Fibroblast of lung (primary cell): ENCODE measurements at regions not wholly inside any gene's neighbourhood (a gene's known extent, or its start where the extent isn't known, plus 50 kb on each side); places are given as distances from the start of the nearest gene placed in this dataset.

Source experiments
- EZH2 ChIP-seq: IDR thresholded peaks from 2 replicates; pipeline ENCODE4 v1.5.1; 2012; ENCODE audit warnings: low read length, control low read depth, mild to moderate bottlenecking; ENCODE audit errors: missing control alignments
- TF ChIP-seq, protein P1 (sequence below), 2 donors: IDR thresholded peaks in 1 of 2; conservative IDR thresholded peaks in 1 of 2; 1 replicate in 1 of 2; 2 replicates in 1 of 2; pipeline ENCODE4 v1.5.1; 2011 to 2012; ENCODE audit warnings: low read length in 2 of 2, control low read depth in 1 of 2, inconsistent platforms in 1 of 2, low read depth in 1 of 2, mild to moderate bottlenecking in 1 of 2

DNA sequence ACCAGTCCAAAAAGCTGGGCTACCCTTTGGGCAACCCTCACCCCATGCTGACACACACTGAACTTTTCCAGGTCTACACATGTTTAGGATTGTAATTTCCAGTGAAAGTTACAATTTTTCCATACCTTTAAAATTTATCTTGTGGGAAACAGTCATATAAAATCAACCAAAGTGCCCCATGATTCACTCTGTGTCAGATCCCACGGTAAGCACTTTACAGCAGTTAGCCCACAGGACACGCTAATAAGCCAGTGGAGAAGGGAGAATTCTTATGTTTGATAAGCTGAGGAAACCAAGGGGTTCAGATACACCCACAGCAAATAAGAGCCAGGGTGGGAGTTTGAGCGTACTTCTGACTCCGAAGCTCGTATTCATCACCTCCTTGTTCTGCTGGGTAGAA lies 72.4 kb upstream of the TBL1X start:
- TF ChIP-seq EZH2: no peak
- TF ChIP-seq, protein P1, sequence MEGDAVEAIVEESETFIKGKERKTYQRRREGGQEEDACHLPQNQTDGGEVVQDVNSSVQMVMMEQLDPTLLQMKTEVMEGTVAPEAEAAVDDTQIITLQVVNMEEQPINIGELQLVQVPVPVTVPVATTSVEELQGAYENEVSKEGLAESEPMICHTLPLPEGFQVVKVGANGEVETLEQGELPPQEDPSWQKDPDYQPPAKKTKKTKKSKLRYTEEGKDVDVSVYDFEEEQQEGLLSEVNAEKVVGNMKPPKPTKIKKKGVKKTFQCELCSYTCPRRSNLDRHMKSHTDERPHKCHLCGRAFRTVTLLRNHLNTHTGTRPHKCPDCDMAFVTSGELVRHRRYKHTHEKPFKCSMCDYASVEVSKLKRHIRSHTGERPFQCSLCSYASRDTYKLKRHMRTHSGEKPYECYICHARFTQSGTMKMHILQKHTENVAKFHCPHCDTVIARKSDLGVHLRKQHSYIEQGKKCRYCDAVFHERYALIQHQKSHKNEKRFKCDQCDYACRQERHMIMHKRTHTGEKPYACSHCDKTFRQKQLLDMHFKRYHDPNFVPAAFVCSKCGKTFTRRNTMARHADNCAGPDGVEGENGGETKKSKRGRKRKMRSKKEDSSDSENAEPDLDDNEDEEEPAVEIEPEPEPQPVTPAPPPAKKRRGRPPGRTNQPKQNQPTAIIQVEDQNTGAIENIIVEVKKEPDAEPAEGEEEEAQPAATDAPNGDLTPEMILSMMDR (conservative IDR thresholded peaks at IDR 0.05 in 1 of 2, IDR thresholded peaks at IDR 0.05 in 1 of 2; ENCODE audit: low read depth in 1 of 2, low read length in 2 of 2): no peak
